GM21515 (cell line): ENCODE measurements at regions not wholly inside any gene's neighbourhood (a gene's known extent, or its start where the extent isn't known, plus 50 kb on each side); places are given as distances from the start of the nearest gene placed in this dataset.
"Not testable (repeated sequence)": the region's sequence is repeated elsewhere in the genome, so short reads cannot be mapped to it uniquely, and the experiment has no call there.

ENCODE experiments used
- ATAC-seq: cut with Tn5 transposase; IDR thresholded peaks from one replicate; pipeline ENCODE4 v1.9.1; 2021; ENCODE audit not compliant: unreplicated experiment

- no peak for ATAC-seq
Observed at GRCh38 chr13:94824601-94825000, 112.3 kb upstream of the SOX21 start.

GRCh38 chr13:94822356-94822755, 110.0 kb upstream of the SOX21 start:
- no peak for ATAC-seq

- no peak for ATAC-seq
Observed at GRCh38 chr13:94816256-94816655, 103.9 kb upstream of the SOX21 start.

- peak; percentile 84 for ATAC-seq
Observed at GRCh38 chr13:94813920-94814475, 101.7 kb upstream of the SOX21 start.

GRCh38 chr13:94811753-94812152, 99.4 kb upstream of the SOX21 start:
- ATAC-seq: no peak

- ATAC-seq: no peak
Observed at GRCh38 chr13:94800423-94800822, 88.1 kb upstream of the SOX21 start.

- ATAC-seq: no peak
Observed at GRCh38 chr13:94799299-94799698, 87.0 kb upstream of the SOX21 start.

- ATAC-seq: no peak
Observed at GRCh38 chr13:94798738-94799137, 86.4 kb upstream of the SOX21 start.

GRCh38 chr13:94795292-94795691, 82.9 kb upstream of the SOX21 start:
- ATAC-seq: no peak

GRCh38 chr13:94786246-94786645, 73.9 kb upstream of the SOX21 start:
- not testable (repeated sequence) for ATAC-seq

- ATAC-seq: no peak
Observed at GRCh38 chr13:94784066-94784465, 71.7 kb upstream of the SOX21 start.

- no peak for ATAC-seq
Observed at GRCh38 chr13:94783489-94783888, 71.1 kb upstream of the SOX21 start.

GRCh38 chr13:94780421-94780820, 68.1 kb upstream of the SOX21 start:
- ATAC-seq: no peak

GRCh38 chr13:94778986-94779385, 66.6 kb upstream of the SOX21 start:
- ATAC-seq: no peak

GRCh38 chr13:94778585-94778984, 66.2 kb upstream of the SOX21 start:
- no peak for ATAC-seq

- no peak for ATAC-seq
Observed at GRCh38 chr13:94776956-94777355, 64.6 kb upstream of the SOX21 start.

- no peak for ATAC-seq
Observed at GRCh38 chr13:94776300-94776699, 64.0 kb upstream of the SOX21 start.

- no peak for ATAC-seq
Observed at GRCh38 chr13:94765814-94766213, 53.5 kb upstream of the SOX21 start.

- ATAC-seq: no peak
Observed at GRCh38 chr13:94764576-94765321, 52.4 kb upstream of the SOX21 start.
